SJSA1 (cell line): ENCODE measurements at regions not wholly inside any gene's neighbourhood (a gene's known extent, or its start where the extent isn't known, plus 50 kb on each side); places are given as distances from the start of the nearest gene placed in this dataset.

Experiments
- DNase-seq, 2 experiments: peaks; one replicate each; pipeline ENCODE4 v3.0.0-alpha.2; 2015 to 2020; ENCODE audit warnings: low spot score in 2 of 2, low read depth in 1 of 2
- H3K27ac ChIP-seq: fragments of 250-450 bp; sonication (Bioruptor Pico); 2 replicates; pipeline ENCODE4 v1.5.1; 2020; ENCODE audit warnings: mild to moderate bottlenecking, moderate library complexity
- H3K27me3 ChIP-seq: fragments of 250-450 bp; sonication (Bioruptor Pico); replicated peaks from 2 replicates; pipeline ENCODE4 v1.5.1; 2020; ENCODE audit warnings: mild to moderate bottlenecking, moderate library complexity
- H3K36me3 ChIP-seq: fragments of 250-450 bp; sonication (Bioruptor Pico); 2 replicates; pipeline ENCODE4 v1.5.1; 2020; ENCODE audit warnings: mild to moderate bottlenecking
- H3K4me1 ChIP-seq: fragments of 250-450 bp; sonication (Bioruptor Pico); replicated peaks from 2 replicates; pipeline ENCODE4 v1.6.1; 2021; ENCODE audit warnings: mild to moderate bottlenecking
- H3K4me3 ChIP-seq: fragments of 250-450 bp; sonication (Bioruptor Pico); 2 replicates; pipeline ENCODE4 v1.5.1; 2020; ENCODE audit warnings: mild to moderate bottlenecking
- H3K9me3 ChIP-seq: fragments of 250-450 bp; sonication (Bioruptor Pico); replicated peaks from 2 replicates; pipeline ENCODE4 v1.5.1; 2020; ENCODE audit warnings: mild to moderate bottlenecking

DNA sequence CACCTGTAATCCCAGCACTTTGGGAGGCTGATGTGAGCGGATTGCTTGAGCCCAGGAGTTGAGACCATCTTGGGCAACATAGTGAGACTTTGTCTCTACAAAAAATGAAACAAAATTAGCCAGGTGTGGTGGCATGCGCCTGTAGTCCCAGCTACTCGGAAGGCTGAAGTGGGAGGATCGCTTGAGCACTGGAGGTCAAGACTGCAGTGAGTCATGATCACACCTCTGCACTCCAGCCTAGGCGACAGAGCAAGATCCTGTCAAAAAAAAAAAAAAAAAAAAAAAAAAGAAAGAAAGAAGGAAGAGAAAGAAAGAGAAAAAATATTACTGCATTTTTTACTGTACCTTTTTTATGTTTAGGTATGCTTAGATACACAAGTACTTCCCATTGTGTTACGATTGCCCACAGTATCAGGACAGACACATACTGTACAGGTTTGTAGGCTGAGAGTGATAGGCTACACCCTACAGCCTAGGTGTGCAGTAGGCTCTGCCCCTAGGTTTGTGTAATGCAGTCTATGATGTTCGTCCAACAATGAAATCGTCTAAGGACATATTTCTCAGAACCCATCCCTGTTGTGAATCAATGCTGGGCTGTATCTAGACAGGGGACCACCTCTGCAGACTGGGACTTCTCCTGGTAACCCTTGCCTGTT is 160.4 kb upstream of the PWP1 start:
- no peak overlapping the region for H3K4me3 ChIP-seq
- H3K27me3 ChIP-seq: 0 out of 2 replicates have a peak, but pooled peaks cover 6% of the 10 kb centered on the region
- DNase-seq: peak in 1 of 2 experiments; percentile 57
- no peaks in the 10 kb centered on the region for H3K36me3 ChIP-seq
- no peaks in the 10 kb centered on the region for H3K4me1 ChIP-seq
- H3K9me3 ChIP-seq: peaks cover 29% of the 10 kb centered on the region
- no peak overlapping the region for H3K27ac ChIP-seq

DNA sequence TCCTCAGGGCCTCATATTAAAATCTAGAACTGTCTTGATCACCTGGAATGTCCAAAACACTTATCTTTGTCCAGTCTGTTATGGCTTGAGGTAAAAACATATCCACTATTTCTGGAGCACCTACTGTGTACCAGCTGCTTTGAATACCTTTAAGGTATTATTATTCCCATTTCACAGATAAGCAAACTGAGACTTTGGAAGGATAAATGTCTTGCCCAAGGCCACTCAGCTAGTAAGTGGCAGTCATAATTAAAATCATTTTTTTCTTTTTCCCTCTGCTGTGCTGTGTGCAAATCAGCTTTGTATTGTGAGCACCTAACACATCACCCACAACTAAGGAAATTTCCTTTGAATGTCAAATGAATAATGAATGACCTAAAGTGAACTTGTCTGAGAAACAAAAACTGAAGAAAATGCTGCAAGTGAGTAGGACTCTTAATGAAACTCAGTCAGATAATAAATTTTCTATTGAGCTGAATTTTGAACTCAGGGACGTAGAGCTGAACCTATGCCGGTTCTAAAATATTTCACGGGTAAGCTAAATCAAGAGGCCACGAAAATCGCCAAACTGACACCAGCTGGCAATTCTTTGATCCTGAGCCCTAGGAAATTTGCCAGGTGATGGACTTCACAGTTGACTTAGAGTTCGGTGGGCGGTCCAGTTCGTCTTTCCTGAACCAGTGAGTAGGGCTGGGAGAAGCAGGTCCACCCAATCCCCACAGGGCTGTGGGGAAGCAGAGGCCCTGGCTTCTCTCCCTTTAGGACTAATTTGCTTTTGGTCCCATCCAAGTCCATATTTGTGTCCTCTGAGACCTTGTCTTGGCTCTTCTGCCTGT is 159.7 kb upstream of the PWP1 start:
- no peaks in the 10 kb centered on the region for H3K4me1 ChIP-seq
- H3K9me3 ChIP-seq: peaks cover 29% of the 10 kb centered on the region
- no peaks in the 10 kb centered on the region for H3K36me3 ChIP-seq
- DNase-seq: peak in 1 of 2 experiments; percentile 76
- no peak overlapping the region for H3K27ac ChIP-seq
- H3K4me3 ChIP-seq: no peak overlapping the region
- 0 out of 2 replicates have a peak, but pooled peaks cover 6% of the 10 kb centered on the region for H3K27me3 ChIP-seq

DNA sequence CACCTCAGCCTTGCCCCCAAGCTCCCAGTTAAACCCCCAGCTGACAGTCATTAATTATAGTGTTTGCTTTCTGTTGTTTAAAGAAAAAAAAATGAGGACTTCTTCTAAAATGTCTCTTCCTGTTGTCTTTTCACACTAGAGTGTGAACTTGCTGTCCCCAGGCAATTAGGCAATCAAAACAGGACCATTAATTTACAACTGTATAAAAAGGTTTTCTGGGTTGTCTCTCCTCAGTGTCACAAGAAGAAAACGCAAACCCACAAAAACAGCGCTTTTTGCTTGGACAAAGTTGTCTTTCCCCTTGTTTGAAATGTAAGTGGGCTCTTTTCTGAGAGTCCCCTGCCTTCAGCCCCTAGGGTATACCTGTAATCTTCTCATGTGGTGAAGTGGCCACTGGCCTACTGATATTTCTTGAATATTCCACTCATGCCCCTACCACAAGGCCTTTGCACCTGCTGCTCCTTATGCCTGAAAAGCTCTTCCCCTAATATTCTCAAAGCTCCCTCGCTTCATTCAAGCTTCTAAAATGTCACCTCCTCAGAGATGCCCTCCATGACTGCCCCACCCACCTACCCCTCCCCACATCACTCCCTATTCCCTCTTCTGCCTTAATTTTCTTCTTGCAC is 158.9 kb upstream of the PWP1 start:
- Histone ChIP-seq H3K36me3 (no peaks in the 10 kb centered on the region), H3K27me3 (0 out of 2 replicates have a peak, but pooled peaks cover 6% of the 10 kb centered on the region), H3K4me1 (no peaks in the 10 kb centered on the region), H3K27ac (no peak overlapping the region), H3K4me3 (no peak overlapping the region), H3K9me3 (peaks cover 28% of the 10 kb centered on the region)
- DNase-seq: peak in 1 of 2 experiments; percentile 66

DNA sequence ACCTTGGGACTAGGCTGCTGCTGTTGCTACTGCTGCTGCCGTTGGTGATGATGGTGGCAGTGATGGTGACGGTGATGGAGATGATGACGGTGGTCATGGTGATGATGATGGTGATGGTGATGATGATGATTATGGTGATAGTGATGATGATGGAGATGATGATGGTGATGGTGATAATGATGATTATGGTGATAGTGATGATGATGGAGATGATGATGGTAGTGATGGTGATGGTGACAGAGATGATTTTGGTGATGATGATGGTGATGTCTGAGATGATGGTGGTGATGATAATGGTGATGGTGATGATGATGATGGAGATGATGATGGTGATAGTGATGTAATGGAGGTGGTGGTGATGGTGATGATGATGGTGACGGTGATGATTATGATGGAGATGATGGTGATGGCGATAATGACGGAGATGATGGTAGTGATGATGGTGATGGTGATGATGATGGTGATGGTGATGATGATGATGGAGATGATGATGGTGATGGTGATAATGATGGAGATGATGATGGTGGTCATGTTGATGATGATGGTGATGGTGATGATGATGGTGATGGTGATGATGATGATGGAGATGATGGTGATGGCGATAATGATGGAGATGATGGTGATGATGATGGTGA is 156.8 kb upstream of the PWP1 start:
- no peak overlapping the region for H3K4me3 ChIP-seq
- peaks cover 21% of the 10 kb centered on the region for H3K9me3 ChIP-seq
- no peaks in the 10 kb centered on the region for H3K4me1 ChIP-seq
- H3K27ac ChIP-seq: no peak overlapping the region
- no peaks in the 10 kb centered on the region for H3K36me3 ChIP-seq
- peak in 1 of 2 experiments; percentile 66 for DNase-seq
- H3K27me3 ChIP-seq: 0 out of 2 replicates have a peak, but pooled peaks cover 6% of the 10 kb centered on the region

DNA sequence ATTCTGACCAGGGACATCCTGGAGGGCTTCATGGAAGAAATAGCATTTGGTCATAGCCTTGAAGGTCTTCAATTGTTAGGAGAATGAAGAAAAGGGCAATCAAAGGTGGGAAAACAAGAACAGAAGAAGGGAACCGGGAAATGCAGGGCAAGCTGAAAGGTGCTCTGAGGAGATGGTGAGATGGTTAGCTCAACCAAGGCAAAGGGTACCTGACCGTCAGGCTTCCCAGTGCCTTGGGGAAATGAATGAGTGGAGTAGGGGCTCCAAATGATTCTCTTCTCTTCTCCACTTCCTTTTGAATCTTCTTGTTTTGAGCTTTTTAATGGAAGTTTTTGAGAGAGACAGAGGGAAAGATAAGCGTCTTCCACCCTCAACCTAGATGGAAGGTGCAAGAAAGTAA is 155.6 kb upstream of the PWP1 start:
- DNase-seq: peak in 1 of 2 experiments; percentile 59
- Histone ChIP-seq H3K27ac (no peak overlapping the region), H3K27me3 (no peaks in the 10 kb centered on the region), H3K4me1 (no peaks in the 10 kb centered on the region), H3K4me3 (no peak overlapping the region), H3K36me3 (no peaks in the 10 kb centered on the region), H3K9me3 (peaks cover 17% of the 10 kb centered on the region)

DNA sequence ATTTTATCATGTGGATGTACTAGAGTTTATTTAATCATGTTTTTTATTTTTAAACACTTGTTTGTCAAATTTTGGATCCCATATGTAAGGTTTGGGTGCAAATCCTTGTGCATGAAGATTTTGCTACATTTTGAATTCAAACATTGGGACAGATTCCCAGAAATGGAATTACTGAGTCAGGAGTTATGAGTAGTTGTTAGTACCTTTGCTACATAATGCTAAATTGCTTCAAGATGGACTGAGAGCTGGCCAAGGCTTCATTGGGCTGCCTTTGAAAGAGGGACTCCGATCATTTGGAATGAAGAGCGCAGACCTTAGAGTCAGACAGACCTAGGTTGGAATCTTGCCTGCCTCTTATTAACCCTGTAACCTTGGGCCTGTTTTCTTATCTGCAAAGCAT is 154.9 kb upstream of the PWP1 start:
- DNase-seq: no peak
- H3K36me3 ChIP-seq: no peaks in the 10 kb centered on the region

DNA sequence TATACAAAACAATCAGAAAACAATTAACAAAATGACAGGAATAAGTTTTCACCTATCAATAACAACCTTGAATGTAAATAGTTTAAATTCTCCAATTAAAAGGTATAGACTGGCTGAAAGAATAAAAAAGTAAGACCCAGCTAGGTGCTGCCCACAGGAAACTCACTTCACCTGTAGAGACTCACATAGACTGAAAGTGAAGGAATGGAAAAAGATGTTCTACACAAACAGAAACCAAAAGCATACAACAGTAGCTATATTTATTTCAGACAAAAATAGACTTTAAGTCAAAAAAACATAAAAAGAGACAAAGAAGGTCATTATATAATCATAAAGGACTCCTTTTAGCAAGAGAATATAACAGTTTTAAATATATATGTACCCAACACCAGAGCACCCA is 152.4 kb upstream of the PWP1 start:
- Histone ChIP-seq H3K4me1 (no peaks in the 10 kb centered on the region), H3K36me3 (no peaks in the 10 kb centered on the region), H3K4me3 (no peak overlapping the region), H3K27ac (no peak overlapping the region), H3K27me3 (no peaks in the 10 kb centered on the region; the same call in 1 of the 2 replicates), H3K9me3 (peaks cover 13% of the 10 kb centered on the region)
- no peak for DNase-seq

More for the DNA sequence above, 154.9 kb upstream of the PWP1 start:
- no peak overlapping the region for H3K4me3 ChIP-seq
- peaks cover 17% of the 10 kb centered on the region for H3K9me3 ChIP-seq
- H3K27ac ChIP-seq: no peak overlapping the region
- no peaks in the 10 kb centered on the region for H3K4me1 ChIP-seq
- no peaks in the 10 kb centered on the region for H3K27me3 ChIP-seq

DNA sequence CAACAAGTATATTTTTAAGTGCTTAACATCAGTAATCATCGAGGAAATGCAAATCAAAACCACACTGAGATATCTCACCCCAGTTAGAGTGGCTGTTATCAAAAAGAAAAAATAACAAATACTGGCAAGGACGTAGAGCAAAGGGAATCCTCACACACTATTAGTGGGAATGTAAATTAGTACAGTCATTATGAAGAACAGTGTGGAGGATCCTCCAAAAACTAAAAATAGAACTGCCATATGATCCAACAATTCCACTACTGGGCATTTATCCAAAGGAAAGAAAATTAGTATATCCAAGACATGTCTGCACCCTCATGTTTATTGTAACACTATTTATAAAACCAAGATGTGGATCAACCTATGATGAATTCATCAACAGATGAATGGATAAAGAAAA is 149.0 kb upstream of the PWP1 start:
- no peaks in the 10 kb centered on the region for H3K36me3 ChIP-seq
- H3K9me3 ChIP-seq: no peaks in the 10 kb centered on the region; the same call in 1 of the 2 replicates
- no peak overlapping the region for H3K27ac ChIP-seq
- H3K4me3 ChIP-seq: no peak overlapping the region
- DNase-seq: no peak
- H3K4me1 ChIP-seq: no peaks in the 10 kb centered on the region
- H3K27me3 ChIP-seq: no peaks in the 10 kb centered on the region; the same call in 1 of the 2 replicates

DNA sequence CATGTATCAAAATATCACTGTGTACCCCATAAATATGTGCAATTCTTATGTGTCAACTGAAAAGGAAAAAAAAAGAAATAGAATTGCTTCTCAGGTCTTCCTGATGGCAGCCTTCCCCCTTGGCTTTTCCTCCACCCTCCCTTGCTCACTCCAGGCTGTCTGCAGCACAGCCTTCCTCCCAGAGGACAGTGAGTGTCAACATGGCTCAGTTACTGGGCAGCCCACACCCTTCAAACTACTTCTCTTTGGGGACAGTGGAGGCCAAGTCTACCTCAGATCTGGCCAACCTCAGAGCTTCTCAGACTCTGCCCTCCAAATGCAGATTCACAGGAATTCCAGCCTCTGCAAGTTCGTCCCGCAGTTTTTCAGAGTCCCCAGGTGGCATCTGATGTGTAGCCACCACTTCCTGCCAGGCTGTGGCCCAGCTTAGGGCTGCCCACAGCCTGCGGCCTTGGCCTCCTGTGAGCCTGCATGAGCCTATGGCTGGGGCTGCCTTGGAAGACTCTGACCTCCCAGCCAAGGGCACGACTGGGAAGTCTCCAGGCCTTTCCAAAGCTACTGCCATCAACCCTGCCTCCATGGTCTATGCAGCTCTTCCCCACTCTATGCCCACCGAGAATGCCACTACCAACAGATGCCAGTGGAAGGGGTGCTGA is 148.0 kb upstream of the PWP1 start:
- no peaks in the 10 kb centered on the region for H3K36me3 ChIP-seq
- H3K27ac ChIP-seq: no peak overlapping the region
- no peaks in the 10 kb centered on the region for H3K9me3 ChIP-seq
- H3K4me1 ChIP-seq: no peaks in the 10 kb centered on the region
- H3K4me3 ChIP-seq: no peak overlapping the region
- H3K27me3 ChIP-seq: no peaks in the 10 kb centered on the region; the same call in 1 of the 2 replicates
- peak in 1 of 2 experiments; percentile 79 for DNase-seq

DNA sequence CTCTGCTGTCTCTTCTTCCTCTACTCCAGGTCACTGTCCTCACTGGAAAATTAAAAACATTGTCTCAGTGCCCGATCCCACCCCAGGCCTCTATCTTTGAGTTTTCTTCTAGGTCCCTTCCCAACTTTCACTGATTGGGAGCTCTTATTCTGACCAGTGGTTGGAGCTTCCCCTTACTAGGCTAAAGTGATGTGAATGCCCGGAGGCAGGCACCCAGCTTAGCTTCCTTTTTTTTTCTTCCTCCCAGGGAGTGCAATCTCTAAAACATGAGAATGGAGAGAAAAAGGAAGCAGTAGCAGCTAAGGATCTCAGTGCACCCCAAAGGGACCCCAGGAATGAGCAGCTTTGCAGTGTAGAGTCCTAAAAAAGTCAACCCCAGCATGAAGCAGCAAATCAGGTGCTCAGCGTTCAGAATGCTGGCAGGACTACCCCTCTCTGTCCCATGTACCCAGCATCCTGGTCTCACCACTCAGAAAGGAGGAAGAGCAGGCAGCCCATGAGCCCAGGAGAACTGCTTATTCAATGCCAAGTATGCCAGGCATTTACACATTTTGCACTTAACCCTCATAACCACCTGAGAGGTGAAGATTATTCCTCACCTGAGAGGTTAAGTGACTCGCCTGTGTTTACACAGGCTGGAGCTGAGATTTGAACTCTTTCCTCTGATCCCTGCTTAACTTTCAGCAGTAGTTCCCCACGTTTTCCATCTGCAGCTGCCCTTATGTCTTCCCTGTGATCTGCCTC is 146.2 kb upstream of the PWP1 start:
- Histone ChIP-seq H3K9me3 (no peaks in the 10 kb centered on the region), H3K4me3 (no peak overlapping the region), H3K27ac (no peak overlapping the region), H3K27me3 (no peaks in the 10 kb centered on the region; the same call in 1 of the 2 replicates), H3K36me3 (no peaks in the 10 kb centered on the region), H3K4me1 (no peaks in the 10 kb centered on the region)
- DNase-seq: peak in 1 of 2 experiments; percentile 63

DNA sequence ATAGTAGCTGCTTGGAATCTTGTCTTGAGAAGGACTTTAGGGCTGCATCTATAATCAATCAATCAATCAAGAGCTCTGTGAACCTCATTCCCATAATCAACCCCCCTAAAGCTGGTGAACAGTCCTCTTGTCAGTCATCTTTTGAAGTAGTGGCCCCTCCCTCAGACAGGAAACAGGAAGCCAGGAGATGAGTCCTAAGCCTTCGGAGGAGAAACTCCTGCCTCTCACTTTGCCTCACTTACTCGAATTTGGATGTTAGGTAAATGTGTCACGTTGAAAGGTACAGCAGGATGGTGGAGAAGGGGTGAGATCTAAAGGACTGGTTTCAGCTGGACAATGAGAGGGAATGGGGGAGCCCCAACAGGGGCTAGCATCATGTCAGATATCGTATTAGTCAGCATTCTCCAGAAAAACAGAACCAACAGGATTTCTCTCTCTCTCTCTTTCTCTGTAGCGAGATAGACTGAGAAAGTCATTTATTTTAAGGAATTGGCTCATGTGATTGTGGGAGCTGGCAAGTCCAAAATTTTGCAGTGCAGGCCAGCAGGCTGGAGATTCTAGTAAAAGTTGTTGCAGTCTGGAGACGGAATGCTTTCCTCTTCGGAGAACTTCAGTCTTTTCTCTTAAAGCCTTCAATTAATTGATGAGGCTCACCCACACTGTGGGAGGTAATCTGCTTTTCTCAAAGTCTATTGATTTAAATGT is 144.4 kb upstream of the PWP1 start:
- H3K4me1 ChIP-seq: no peaks in the 10 kb centered on the region
- peaks cover 2% of the 10 kb centered on the region; the same call in 1 of the 2 replicates for H3K9me3 ChIP-seq
- peaks cover 7% of the 10 kb centered on the region; the same call in 1 of the 2 replicates for H3K27me3 ChIP-seq
- H3K36me3 ChIP-seq: no peaks in the 10 kb centered on the region
- no peak overlapping the region for H3K4me3 ChIP-seq
- DNase-seq: peak in 1 of 2 experiments; percentile 60
- H3K27ac ChIP-seq: no peak overlapping the region

DNA sequence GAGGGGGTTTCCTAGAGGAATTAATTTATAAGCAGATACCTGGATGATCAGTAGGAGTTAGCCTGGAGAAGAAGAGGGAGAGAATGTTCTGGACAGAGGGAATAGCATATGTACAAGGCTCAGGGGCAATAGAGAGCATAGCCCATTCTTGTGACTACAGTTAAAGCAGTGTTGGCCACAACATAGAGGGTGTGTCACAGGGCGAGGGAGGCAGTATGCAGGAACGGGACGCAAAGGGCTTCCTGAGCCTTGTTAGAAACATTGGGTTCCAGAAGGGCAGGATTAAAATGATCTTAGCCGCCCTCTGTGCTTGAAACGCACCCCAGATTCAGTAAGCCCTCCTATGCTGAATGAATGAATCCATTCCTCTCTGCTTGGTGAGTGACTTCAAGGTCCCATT is 142.2 kb upstream of the PWP1 start:
- no peaks in the 10 kb centered on the region for H3K4me1 ChIP-seq
- H3K27me3 ChIP-seq: peaks cover 19% of the 10 kb centered on the region
- DNase-seq: peak in 1 of 2 experiments; percentile 73
- peaks cover 7% of the 10 kb centered on the region; the same call in 1 of the 2 replicates for H3K9me3 ChIP-seq
- H3K36me3 ChIP-seq: no peaks in the 10 kb centered on the region
- H3K4me3 ChIP-seq: no peak overlapping the region
- H3K27ac ChIP-seq: no peak overlapping the region
